Activated CD4-positive, alpha-beta memory T cell treated with anti-CD3 and anti-CD28 coated beads for 36 hours (primary cell): ENCODE measurements at regions not wholly inside any gene's neighbourhood (a gene's known extent, or its start where the extent isn't known, plus 50 kb on each side); places are given as distances from the start of the nearest gene placed in this dataset.

Source experiments
- CTCF ChIA-PET: fragments of 350-600 bp; sonication (Branson Sonifier 250); formaldehyde crosslinking; loops from one replicate; lab custom pipeline; 2021; ENCODE audit warnings: antibody characterized with exemption, inconsistent platforms; lab: Charles Lee
- POLR2A ChIA-PET: fragments of 350-600 bp; sonication (Branson Sonifier 250); formaldehyde crosslinking; loops from one replicate; lab custom pipeline; 2021; ENCODE audit warnings: antibody characterized with exemption; lab: Charles Lee
- DNase-seq: peaks from one replicate; pipeline ENCODE4 v3.0.0-alpha.2; 2020
- H3K27ac Mint-ChIP-seq: one replicate; pipeline ENCODE4 v1.8.0; 2021; ENCODE audit warnings: mixed read lengths
- H3K27me3 Mint-ChIP-seq: one replicate; pipeline ENCODE4 v1.8.0; 2021; ENCODE audit warnings: mixed read lengths
- H3K36me3 Mint-ChIP-seq: one replicate; pipeline ENCODE4 v1.8.0; 2021; ENCODE audit warnings: mixed read lengths
- H3K4me1 Mint-ChIP-seq: one replicate; pipeline ENCODE4 v1.8.0; 2021; ENCODE audit warnings: low read depth, mixed read lengths
- H3K4me3 Mint-ChIP-seq: one replicate; pipeline ENCODE4 v1.8.0; 2021; ENCODE audit warnings: mild to moderate bottlenecking, mixed read lengths
- H3K9me3 Mint-ChIP-seq: one replicate; pipeline ENCODE4 v1.8.0; 2021; ENCODE audit warnings: mixed read lengths
- intact Hi-C: fragments of 100-400 bp; cut with micrococcal nuclease; formaldehyde crosslinking; loops from one replicate; pipeline ENCODE4 v1.15.1; 2023

GRCh38 chr10:59479426-59479825, 117.1 kb upstream of the FAM13C start:
- Mint-ChIP-seq H3K4me3 (no peak overlapping the region), H3K36me3 (no peaks in the 10 kb centered on the region), H3K9me3 (peaks cover 5% of the 10 kb centered on the region), H3K4me1 (no peaks in the 10 kb centered on the region), H3K27me3 (no peaks in the 10 kb centered on the region), H3K27ac (no peak overlapping the region)
- ChIA-PET CTCF (no interaction called here), POLR2A (no interaction called here)
- no peak for DNase-seq
- intact Hi-C loops = no loop called here

GRCh38 chr10:59470570-59470969, 108.2 kb upstream of the FAM13C start:
- peaks cover 11% of the 10 kb centered on the region for H3K9me3 Mint-ChIP-seq
- no peaks in the 10 kb centered on the region for H3K36me3 Mint-ChIP-seq
- ChIA-PET POLR2A (no interaction called here), CTCF (no interaction called here)
- DNase-seq = no peak
- H3K27me3 Mint-ChIP-seq = no peaks in the 10 kb centered on the region
- H3K4me1 Mint-ChIP-seq = no peaks in the 10 kb centered on the region
- no peak overlapping the region for H3K4me3 Mint-ChIP-seq
- intact Hi-C loops = no loop called here
- no peak overlapping the region for H3K27ac Mint-ChIP-seq

DNA sequence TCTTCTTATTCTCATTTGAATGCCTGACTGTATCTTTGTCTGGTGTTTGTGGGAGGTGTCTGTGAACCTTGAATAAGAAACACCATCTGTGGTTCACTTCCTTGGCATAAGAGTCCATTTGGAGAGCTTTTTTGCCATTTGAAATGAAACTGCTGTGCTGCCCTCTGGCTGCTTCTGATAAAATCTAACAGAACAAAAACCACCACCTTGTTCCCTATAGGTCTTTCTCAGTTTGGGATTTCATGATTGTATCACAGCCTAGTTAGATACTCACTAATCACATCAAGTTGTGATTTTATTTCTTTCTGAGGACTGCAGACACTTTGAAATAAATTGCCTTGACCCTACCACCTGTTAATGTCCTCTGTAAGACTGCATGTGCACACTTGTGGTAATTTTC, 102.7 kb upstream of the FAM13C start:
- no peak for DNase-seq
- ChIA-PET CTCF (no interaction called here), POLR2A (no interaction called here)
- Mint-ChIP-seq H3K27ac (no peak overlapping the region), H3K4me3 (no peak overlapping the region), H3K9me3 (peaks cover 2% of the 10 kb centered on the region), H3K36me3 (no peaks in the 10 kb centered on the region), H3K4me1 (no peaks in the 10 kb centered on the region), H3K27me3 (no peaks in the 10 kb centered on the region)
- intact Hi-C loops = no loop called here

DNA sequence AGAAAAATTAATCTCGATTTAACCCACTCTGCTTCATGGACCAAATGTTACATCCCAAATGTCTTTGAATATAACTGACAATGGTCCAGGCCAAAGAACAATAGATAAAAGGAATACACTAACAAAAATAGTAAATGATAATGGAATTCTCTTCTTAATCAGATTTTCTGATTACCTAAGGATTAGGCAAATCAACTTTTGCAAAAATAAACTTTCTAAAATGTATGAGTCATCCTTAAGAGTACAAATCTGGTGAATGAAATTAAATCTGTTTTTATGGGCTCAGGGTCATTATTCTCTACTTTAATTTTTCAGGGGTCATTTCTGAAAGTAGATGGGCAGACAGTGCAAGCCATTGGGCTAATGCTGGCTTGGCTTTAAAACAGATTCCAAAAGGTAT, 102.1 kb upstream of the FAM13C start:
- no peak for DNase-seq
- ChIA-PET CTCF (no interaction called here), POLR2A (no interaction called here)
- H3K27ac Mint-ChIP-seq = no peak overlapping the region
- no peak overlapping the region for H3K4me3 Mint-ChIP-seq
- H3K9me3 Mint-ChIP-seq = peaks cover 2% of the 10 kb centered on the region
- H3K4me1 Mint-ChIP-seq = no peaks in the 10 kb centered on the region
- intact Hi-C loops = no loop called here
- H3K27me3 Mint-ChIP-seq = no peaks in the 10 kb centered on the region
- H3K36me3 Mint-ChIP-seq = no peaks in the 10 kb centered on the region

GRCh38 chr10:59463909-59464308, 101.6 kb upstream of the FAM13C start:
- H3K27ac Mint-ChIP-seq = no peak overlapping the region
- H3K4me3 Mint-ChIP-seq = no peak overlapping the region
- H3K36me3 Mint-ChIP-seq = no peaks in the 10 kb centered on the region
- CTCF ChIA-PET = no interaction called here
- H3K4me1 Mint-ChIP-seq = no peaks in the 10 kb centered on the region
- no peaks in the 10 kb centered on the region for H3K27me3 Mint-ChIP-seq
- peaks cover 2% of the 10 kb centered on the region for H3K9me3 Mint-ChIP-seq
- intact Hi-C loops = no loop called here
- POLR2A ChIA-PET = no interaction called here
- DNase-seq = no peak

- no peak for DNase-seq
- Mint-ChIP-seq H3K9me3 (no peaks in the 10 kb centered on the region), H3K4me1 (no peaks in the 10 kb centered on the region), H3K27ac (no peak overlapping the region), H3K36me3 (no peaks in the 10 kb centered on the region), H3K4me3 (no peak overlapping the region), H3K27me3 (no peaks in the 10 kb centered on the region)
- ChIA-PET POLR2A (no interaction called here), CTCF (interaction anchor here (0.7 kb wide), 1 partner anchor 793 kb away, joined by 3 read pairs; no protein-coding TSS in a partner anchor)
- intact Hi-C loops = no loop called here
These were observed 98.3 kb upstream of the FAM13C start for GRCh38 chr10:59460601-59461000.

DNA sequence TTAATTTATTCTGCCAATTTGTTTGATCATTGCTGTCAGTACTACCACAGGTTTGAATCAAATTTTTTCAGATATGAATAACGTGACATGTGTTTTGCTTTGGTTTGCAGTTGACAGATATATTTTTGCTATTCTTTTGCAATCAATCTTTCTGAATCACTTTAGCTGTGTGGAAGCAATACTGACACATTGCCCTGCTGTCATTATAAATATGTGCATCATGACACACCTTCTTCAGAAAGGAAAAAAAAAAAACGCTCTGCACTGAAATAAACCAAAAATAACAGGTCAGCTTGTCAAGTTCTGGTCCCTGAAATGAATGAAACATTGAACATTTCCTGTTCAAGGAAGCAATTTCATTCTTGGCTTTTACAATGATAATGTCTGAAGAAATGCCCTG, 93.8 kb upstream of the FAM13C start:
- Mint-ChIP-seq H3K9me3 (no peaks in the 10 kb centered on the region), H3K27me3 (no peaks in the 10 kb centered on the region), H3K36me3 (no peaks in the 10 kb centered on the region), H3K4me1 (no peaks in the 10 kb centered on the region), H3K4me3 (no peak overlapping the region), H3K27ac (no peak overlapping the region)
- ChIA-PET CTCF (no interaction called here), POLR2A (no interaction called here)
- no peak for DNase-seq
- intact Hi-C loops = no loop called here

GRCh38 chr10:59454171-59454919, 92.0 kb upstream of the FAM13C start:
- POLR2A ChIA-PET = no interaction called here
- CTCF ChIA-PET = no interaction called here
- Mint-ChIP-seq H3K4me1 (no peaks in the 10 kb centered on the region), H3K36me3 (no peaks in the 10 kb centered on the region), H3K4me3 (no peak overlapping the region), H3K9me3 (peaks cover 2% of the 10 kb centered on the region), H3K27ac (no peak overlapping the region), H3K27me3 (no peaks in the 10 kb centered on the region)
- DNase-seq = no peak
- intact Hi-C loops = no loop called here

GRCh38 chr10:59448616-59449015, 86.3 kb upstream of the FAM13C start:
- Mint-ChIP-seq H3K4me3 (no peak overlapping the region), H3K27me3 (no peaks in the 10 kb centered on the region), H3K36me3 (no peaks in the 10 kb centered on the region), H3K4me1 (no peaks in the 10 kb centered on the region), H3K27ac (no peak overlapping the region), H3K9me3 (peaks cover 2% of the 10 kb centered on the region)
- CTCF ChIA-PET = no interaction called here
- no peak for DNase-seq
- intact Hi-C loops = no loop called here
- POLR2A ChIA-PET = no interaction called here

- no peak for DNase-seq
- ChIA-PET CTCF (no interaction called here), POLR2A (no interaction called here)
- Mint-ChIP-seq H3K9me3 (peaks cover 6% of the 10 kb centered on the region), H3K4me3 (no peak overlapping the region), H3K27ac (no peak overlapping the region), H3K4me1 (no peaks in the 10 kb centered on the region), H3K27me3 (no peaks in the 10 kb centered on the region), H3K36me3 (no peaks in the 10 kb centered on the region)
- intact Hi-C loops = no loop called here
These were observed 73.4 kb upstream of the FAM13C start for GRCh38 chr10:59435707-59436106.

DNA sequence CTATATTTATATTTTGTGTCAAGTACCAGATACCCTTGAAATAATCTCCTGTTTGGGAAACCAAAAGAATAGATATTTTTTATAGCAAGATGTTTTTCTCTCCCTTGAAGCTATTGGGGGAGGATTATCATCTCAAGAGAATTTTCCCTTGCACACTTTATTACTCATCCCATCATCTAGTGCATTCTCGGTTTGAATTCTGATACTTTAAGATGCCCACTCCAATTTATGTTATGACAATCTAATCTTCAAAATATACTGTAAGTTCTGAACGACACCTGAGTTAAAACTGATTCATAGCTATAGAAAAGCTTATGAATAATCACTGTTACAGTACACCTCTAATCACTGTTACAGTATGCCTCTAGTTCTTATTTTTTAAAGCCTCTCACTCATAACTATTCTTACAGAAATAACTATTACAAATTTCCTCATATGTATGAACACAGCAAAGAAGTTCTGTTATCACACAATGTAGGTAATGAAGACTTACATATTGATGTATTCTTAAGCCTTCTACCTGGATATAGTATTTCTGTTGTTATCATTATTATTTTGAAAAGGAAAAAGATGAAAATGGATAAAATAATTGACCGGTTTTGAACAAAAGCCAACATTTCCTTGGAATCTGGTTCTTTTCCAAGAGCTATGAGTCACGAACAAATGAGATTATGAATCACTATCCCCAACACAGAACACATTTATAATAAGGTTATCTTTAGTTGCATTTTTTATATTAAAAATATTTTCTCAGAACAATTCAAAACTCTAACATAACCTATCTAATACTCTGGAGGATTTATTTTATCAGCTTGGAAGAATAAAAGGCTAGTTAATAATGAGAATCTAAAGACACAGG, 72.3 kb upstream of the FAM13C start:
- no peaks in the 10 kb centered on the region for H3K36me3 Mint-ChIP-seq
- H3K4me3 Mint-ChIP-seq = no peak overlapping the region

DNA sequence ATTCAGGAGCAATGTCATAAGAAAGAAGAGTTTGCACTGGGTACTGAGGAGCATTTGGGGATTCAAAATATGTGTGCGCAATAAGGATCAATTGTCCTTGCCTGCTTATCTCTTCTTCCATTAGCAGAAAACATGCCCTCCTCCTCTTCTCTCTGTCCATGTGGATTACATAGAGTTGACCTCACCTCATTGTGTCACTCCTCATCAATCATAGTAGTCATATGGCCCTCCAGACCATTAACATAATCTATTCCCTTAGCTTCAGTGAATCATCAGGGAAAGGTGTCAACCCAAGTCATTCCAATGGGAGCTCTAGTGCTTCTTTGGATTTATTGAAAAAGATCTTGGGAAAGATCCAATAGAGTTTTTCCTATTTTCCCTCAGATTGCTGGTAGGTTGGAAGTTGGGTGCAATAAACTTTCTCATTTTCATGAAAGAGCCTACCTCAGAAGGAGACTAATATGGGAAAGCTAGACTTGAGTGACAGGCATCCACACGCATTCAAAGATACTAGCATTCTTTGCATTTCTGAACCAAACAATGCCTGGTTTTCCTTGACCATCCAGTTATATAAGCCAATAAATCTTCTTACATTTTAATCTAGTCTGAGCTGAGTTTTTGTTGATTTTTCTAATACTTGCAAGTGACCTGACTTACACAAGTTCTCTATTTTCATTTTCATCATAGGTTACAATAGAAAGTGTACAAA, 71.5 kb upstream of the FAM13C start:
- H3K9me3 Mint-ChIP-seq = peaks cover under 1% of the 10 kb centered on the region
- DNase-seq = no peak
- intact Hi-C loops = no loop called here
- POLR2A ChIA-PET = no interaction called here
- H3K36me3 Mint-ChIP-seq = no peaks in the 10 kb centered on the region
- H3K27ac Mint-ChIP-seq = no peak overlapping the region
- CTCF ChIA-PET = no interaction called here
- no peaks in the 10 kb centered on the region for H3K4me1 Mint-ChIP-seq
- H3K27me3 Mint-ChIP-seq = no peaks in the 10 kb centered on the region
- H3K4me3 Mint-ChIP-seq = no peak overlapping the region

More for the DNA sequence above, 72.3 kb upstream of the FAM13C start:
- Mint-ChIP-seq H3K9me3 (peaks cover 4% of the 10 kb centered on the region), H3K4me1 (no peaks in the 10 kb centered on the region), H3K27ac (no peak overlapping the region), H3K27me3 (no peaks in the 10 kb centered on the region)
- ChIA-PET POLR2A (no interaction called here), CTCF (no interaction called here)
- intact Hi-C loops = no loop called here
- no peak for DNase-seq
